ENCODE measurements at regions not wholly inside any gene's neighbourhood (a gene's known extent, or its start where the extent isn't known, plus 50 kb on each side); places are given as distances from the start of the nearest gene placed in this dataset.

- WGBS (ENCODE audit: low lambda C conversion rate) = 57% methylated on average over 4 of the region's 4 CpGs
- POLR2A ChIA-PET = no interaction called here
- TF ChIP-seq ZFYVE20 (CRISPR knock-in tag; IDR thresholded peaks at IDR 0.05; ENCODE audit: borderline replicate concordance, low read depth) (no peak), SKI (IDR thresholded peaks at IDR 0.05; ENCODE audit: partially characterized antibody) (no peak), TARDBP (CRISPR knock-in tag; IDR thresholded peaks at IDR 0.05) (no peak), POLR2A (IDR thresholded peaks at IDR 0.05; ENCODE audit: insufficient read depth in 1 of 2, low read depth in 2 of 2, low read length in 2 of 2) (no peak), SP1 (IDR thresholded peaks at IDR 0.05) (no peak), SP1 (CRISPR knock-in tag; IDR thresholded peaks at IDR 0.05) (no peak), HNF1B (CRISPR knock-in tag; IDR thresholded peaks at IDR 0.05) (no peak), SRSF9 (IDR thresholded peaks at IDR 0.05; ENCODE audit: borderline replicate concordance, insufficient read depth, low read depth, low read length, poor library complexity, severe bottlenecking) (no peak), SNAPC2 (CRISPR knock-in tag; IDR thresholded peaks at IDR 0.05) (no peak), ZNF549 (CRISPR knock-in tag; IDR thresholded peaks at IDR 0.05) (no peak), DR1 (CRISPR knock-in tag; IDR thresholded peaks at IDR 0.05) (no peak)
- BruUV-seq (replicated peaks) = no TSS peak
- Histone ChIP-seq H3K4me1 (ENCODE audit: insufficient read depth, low read length) (no peaks in the 10 kb centered on the region), H3K9me3 (ENCODE audit: low read length) (peaks cover 33% of the 10 kb centered on the region), H3K4me3 (replicated peaks in 1 of 3; ENCODE audit: insufficient read depth in 1 of 3, low read depth in 2 of 3, low read length in 3 of 3) (no peak overlapping the region), H3K36me3 (replicated peaks in 1 of 2; ENCODE audit: control insufficient read depth in 1 of 2, insufficient read depth in 2 of 2, low read length in 2 of 2) (no peaks in the 10 kb centered on the region), H3K9ac (ENCODE audit: insufficient read depth, low read depth, low read length) (no peak overlapping the region), H4K20me1 (ENCODE audit: insufficient read depth, low read length) (no peaks in the 10 kb centered on the region), H3K27ac (ENCODE audit: extremely low read length, insufficient read depth, low read length) (no peak overlapping the region), H3K27me3 (ENCODE audit: control insufficient read depth in 1 of 2, insufficient read depth in 2 of 2, low read length in 2 of 2) (no peaks in the 10 kb centered on the region), H2AFZ (ENCODE audit: low read length) (no peak overlapping the region), H3K4me2 (ENCODE audit: low read depth, low read length) (no peak overlapping the region), H3K79me2 (ENCODE audit: insufficient read depth, low read length) (no peaks in the 10 kb centered on the region)
- FAIRE-seq (no peak), DNase-seq (ENCODE audit: low spot score) (no peak), ATAC-seq (no peak)
- CTCF ChIA-PET (ENCODE audit: low intra/inter-chr PET ratio, low total read pairs) = no interaction called here
- in situ Hi-C loops (cut with HindIII; ENCODE audit: extremely low pct_ligation_motif_present, low pct_unique_long_range_greater_than_20kb) (no loop called here), intact Hi-C loops (cut with micrococcal nuclease; ENCODE audit: unreplicated experiment) (no loop called here)
These were observed 1682.2 kb upstream of the AGA start for GRCh38 chr4:179124419-179124818.

Measured in HepG2 (cell line).